ENCODE measurements at regions not wholly inside any gene's neighbourhood (a gene's known extent, or its start where the extent isn't known, plus 50 kb on each side); places are given as distances from the start of the nearest gene placed in this dataset.

DNA sequence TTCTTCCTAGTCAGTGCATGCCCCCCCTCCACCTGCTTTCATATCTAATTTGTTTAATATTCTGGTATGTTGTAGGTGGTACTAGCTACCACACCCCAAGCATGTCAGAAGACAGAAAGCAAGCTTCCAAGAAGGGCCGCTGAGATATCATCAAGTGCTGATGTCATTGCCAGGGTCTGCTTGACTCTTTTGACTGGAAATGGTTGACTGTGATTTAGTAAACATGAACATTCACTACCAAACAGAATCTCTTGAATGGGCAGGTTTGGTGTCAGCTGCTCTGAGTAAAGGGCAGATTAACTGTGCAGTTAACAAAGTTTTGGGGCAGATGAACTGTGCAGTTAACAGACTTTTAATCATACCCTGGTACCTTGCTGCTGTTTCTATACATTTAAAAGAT, 244.2 kb upstream of the SATB1 start:
- Histone ChIP-seq H3K4me3 (ENCODE audit: low read length) (no peak overlapping the region), H3K27ac (ENCODE audit: low read depth, low read length) (no peak overlapping the region), H3K9me3 (ENCODE audit: control insufficient read depth in 2 of 3, low read length in 3 of 3) (no peaks in the 10 kb centered on the region), H3K4me1 (ENCODE audit: control insufficient read depth in 2 of 2, insufficient read depth in 2 of 2, low read length in 2 of 2) (no peaks in the 10 kb centered on the region), H3K36me3 (ENCODE audit: control insufficient read depth in 2 of 3, insufficient read depth in 3 of 3, low read length in 3 of 3) (no peaks in the 10 kb centered on the region), H3K27me3 (ENCODE audit: control insufficient read depth in 2 of 2, insufficient read depth in 2 of 2, low read length in 2 of 2) (no peaks in the 10 kb centered on the region)
- CTCF ChIA-PET = interaction anchor here (1.2 kb wide), 1 partner anchor 12 kb away, joined by 4 read pairs; no protein-coding TSS in a partner anchor
- ATAC-seq = no peak
- H3K27ac Mint-ChIP-seq = peak overlapping the region in 2 of 9 donors; percentile 44 to 49
- H3K4me3 Mint-ChIP-seq = peak overlapping the region in 1 of 10 donors; percentile 9
- H3K27me3 Mint-ChIP-seq = no peaks in the 10 kb centered on the region
- peaks cover 0 to 22% (median 3%) of the 10 kb centered on the region in 5 donors for H3K36me3 Mint-ChIP-seq
- intact Hi-C loops (cut with micrococcal nuclease) = loop anchor here in 1 of 2 donors (2.0 kb wide), 1 partner anchor 13 kb away; no protein-coding TSS in a partner anchor
- POLR2A ChIA-PET = interaction anchor here (0.6 to 1.5 kb wide), 4 partner anchors 9 to 36 kb away, joined by 3 to 5 read pairs (median 4); no protein-coding TSS in a partner anchor
- H3K9me3 Mint-ChIP-seq = peaks cover 0 to 12% (median 4%) of the 10 kb centered on the region in 11 donors
- DNase-seq = peak in 1 of 9 donors; percentile 13
- peaks cover 11 to 49% (median 27%) of the 10 kb centered on the region in 7 donors for H3K4me1 Mint-ChIP-seq

DNA sequence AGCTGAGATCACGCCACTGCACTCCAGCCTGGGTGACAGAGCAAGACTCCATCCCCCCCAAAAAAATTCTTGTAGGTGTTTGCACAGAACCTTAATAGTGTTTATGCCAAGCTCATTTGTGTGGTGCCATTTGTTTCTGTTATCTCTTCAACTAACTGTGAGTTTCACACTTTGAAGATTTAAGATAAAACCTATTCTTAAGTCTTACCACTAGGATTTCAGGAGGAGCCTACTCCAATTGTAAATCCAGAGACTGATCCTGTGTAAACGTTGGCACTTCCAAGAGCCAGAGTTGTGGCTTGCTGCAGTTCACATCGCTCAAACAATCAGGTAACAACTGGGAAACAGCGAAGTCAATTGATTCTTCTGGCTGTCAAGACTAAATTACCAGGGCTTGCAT, 242.4 kb upstream of the SATB1 start:
- DNase-seq (no peak), ATAC-seq (no peak)
- Histone ChIP-seq H3K36me3 (ENCODE audit: control insufficient read depth in 2 of 3, insufficient read depth in 3 of 3, low read length in 3 of 3) (no peaks in the 10 kb centered on the region), H3K27ac (ENCODE audit: low read depth, low read length) (no peak overlapping the region), H3K9me3 (ENCODE audit: control insufficient read depth in 2 of 3, low read length in 3 of 3) (no peaks in the 10 kb centered on the region), H3K4me3 (ENCODE audit: low read length) (no peak overlapping the region), H3K4me1 (ENCODE audit: control insufficient read depth in 2 of 2, insufficient read depth in 2 of 2, low read length in 2 of 2) (no peaks in the 10 kb centered on the region), H3K27me3 (ENCODE audit: control insufficient read depth in 2 of 2, insufficient read depth in 2 of 2, low read length in 2 of 2) (no peaks in the 10 kb centered on the region)
- H3K4me3 Mint-ChIP-seq = no peak overlapping the region
- no peak overlapping the region for H3K27ac Mint-ChIP-seq
- H3K36me3 Mint-ChIP-seq = peaks cover 0 to 30% (median 3%) of the 10 kb centered on the region in 5 donors
- H3K9me3 Mint-ChIP-seq = peaks cover 0 to 12% (median 4%) of the 10 kb centered on the region in 11 donors
- POLR2A ChIA-PET = no interaction called here
- peaks cover 8 to 40% (median 23%) of the 10 kb centered on the region in 7 donors for H3K4me1 Mint-ChIP-seq
- CTCF ChIA-PET = no interaction called here
- intact Hi-C loops (cut with micrococcal nuclease) = no loop called here
- no peaks in the 10 kb centered on the region for H3K27me3 Mint-ChIP-seq

DNA sequence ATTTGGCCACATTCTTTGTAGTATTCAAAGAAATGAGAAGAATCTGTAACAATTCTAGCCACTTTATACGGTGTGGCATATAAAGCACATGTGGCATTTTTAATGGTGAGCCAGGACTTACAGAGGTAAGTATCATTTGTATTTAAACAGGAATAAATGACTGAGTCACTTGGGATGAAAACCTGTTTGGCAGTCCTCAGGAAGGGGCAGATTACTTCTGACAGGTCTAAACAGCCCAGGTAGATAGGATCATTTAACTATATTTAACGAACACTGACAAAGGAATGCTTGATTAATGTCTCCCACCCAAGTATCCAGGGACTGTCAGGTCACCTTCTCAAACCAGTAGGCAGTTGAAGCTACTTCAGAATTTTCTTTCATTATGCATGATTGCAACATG, 241.5 kb upstream of the SATB1 start:
- Histone ChIP-seq H3K36me3 (ENCODE audit: control insufficient read depth in 2 of 3, insufficient read depth in 3 of 3, low read length in 3 of 3) (no peaks in the 10 kb centered on the region), H3K27ac (ENCODE audit: low read depth, low read length) (no peak overlapping the region), H3K9me3 (ENCODE audit: control insufficient read depth in 2 of 3, low read length in 3 of 3) (no peaks in the 10 kb centered on the region), H3K4me3 (ENCODE audit: low read length) (no peak overlapping the region), H3K27me3 (ENCODE audit: control insufficient read depth in 2 of 2, insufficient read depth in 2 of 2, low read length in 2 of 2) (no peaks in the 10 kb centered on the region), H3K4me1 (ENCODE audit: control insufficient read depth in 2 of 2, insufficient read depth in 2 of 2, low read length in 2 of 2) (no peaks in the 10 kb centered on the region)
- Mint-ChIP-seq H3K9me3 (peaks cover 0 to 17% (median 4%) of the 10 kb centered on the region in 11 donors), H3K27me3 (no peaks in the 10 kb centered on the region), H3K27ac (no peak overlapping the region), H3K4me3 (no peak overlapping the region), H3K4me1 (peaks cover 11 to 33% (median 18%) of the 10 kb centered on the region in 7 donors), H3K36me3 (peaks cover 0 to 34% (median 3%) of the 10 kb centered on the region in 5 donors)
- ChIA-PET POLR2A (no interaction called here), CTCF (no interaction called here)
- DNase-seq (no peak), ATAC-seq (no peak)
- intact Hi-C loops (cut with micrococcal nuclease) = no loop called here

DNA sequence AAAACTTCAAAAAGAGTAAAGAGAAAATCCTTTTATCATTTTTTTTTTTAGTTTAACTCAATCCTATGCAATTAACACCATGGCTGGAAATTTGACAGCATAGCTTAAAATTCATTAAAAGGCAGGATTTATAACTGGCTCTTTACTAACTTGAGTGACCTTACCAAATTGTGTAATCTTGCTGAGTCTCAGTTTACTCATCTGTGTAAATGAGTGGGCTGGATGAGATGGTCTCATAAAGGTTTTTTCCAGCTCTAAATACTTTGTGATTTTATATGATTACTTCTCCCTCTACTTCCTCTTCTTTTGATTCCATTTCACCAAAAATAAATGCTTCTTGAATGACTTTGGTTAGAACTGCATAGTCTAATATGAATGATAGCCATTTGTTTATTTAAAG, 234.9 kb upstream of the SATB1 start:
- peaks cover 0 to 31% (median 0%) of the 10 kb centered on the region in 5 donors for H3K36me3 Mint-ChIP-seq
- peaks cover 24 to 52% (median 39%) of the 10 kb centered on the region in 7 donors for H3K4me1 Mint-ChIP-seq
- ChIA-PET CTCF (interaction anchor here (0.7 to 1.2 kb wide), 2 partner anchors 19 to 65 kb away, joined by 3 read pairs; no protein-coding TSS in a partner anchor), POLR2A (interaction anchor here (0.6 to 1.1 kb wide), 3 partner anchors 10 to 36 kb away, joined by 3 to 4 read pairs (median 3); no protein-coding TSS in a partner anchor)
- Histone ChIP-seq H3K4me1 (ENCODE audit: control insufficient read depth in 2 of 2, insufficient read depth in 2 of 2, low read length in 2 of 2) (peaks cover 6 to 21% of the 10 kb centered on the region in 2 donors), H3K4me3 (ENCODE audit: low read length) (no peak overlapping the region), H3K36me3 (ENCODE audit: control insufficient read depth in 2 of 3, insufficient read depth in 3 of 3, low read length in 3 of 3) (no peaks in the 10 kb centered on the region), H3K9me3 (ENCODE audit: control insufficient read depth in 2 of 3, low read length in 3 of 3) (no peaks in the 10 kb centered on the region), H3K27ac (ENCODE audit: low read depth, low read length) (no peak overlapping the region), H3K27me3 (ENCODE audit: control insufficient read depth in 2 of 2, insufficient read depth in 2 of 2, low read length in 2 of 2) (no peaks in the 10 kb centered on the region)
- ATAC-seq = no peak
- H3K4me3 Mint-ChIP-seq = no peak overlapping the region
- H3K27ac Mint-ChIP-seq = no peak overlapping the region
- H3K9me3 Mint-ChIP-seq = peaks cover 0 to 20% (median 0%) of the 10 kb centered on the region in 11 donors
- no peak for DNase-seq
- no peaks in the 10 kb centered on the region for H3K27me3 Mint-ChIP-seq
- intact Hi-C loops (cut with micrococcal nuclease) = no loop called here

DNA sequence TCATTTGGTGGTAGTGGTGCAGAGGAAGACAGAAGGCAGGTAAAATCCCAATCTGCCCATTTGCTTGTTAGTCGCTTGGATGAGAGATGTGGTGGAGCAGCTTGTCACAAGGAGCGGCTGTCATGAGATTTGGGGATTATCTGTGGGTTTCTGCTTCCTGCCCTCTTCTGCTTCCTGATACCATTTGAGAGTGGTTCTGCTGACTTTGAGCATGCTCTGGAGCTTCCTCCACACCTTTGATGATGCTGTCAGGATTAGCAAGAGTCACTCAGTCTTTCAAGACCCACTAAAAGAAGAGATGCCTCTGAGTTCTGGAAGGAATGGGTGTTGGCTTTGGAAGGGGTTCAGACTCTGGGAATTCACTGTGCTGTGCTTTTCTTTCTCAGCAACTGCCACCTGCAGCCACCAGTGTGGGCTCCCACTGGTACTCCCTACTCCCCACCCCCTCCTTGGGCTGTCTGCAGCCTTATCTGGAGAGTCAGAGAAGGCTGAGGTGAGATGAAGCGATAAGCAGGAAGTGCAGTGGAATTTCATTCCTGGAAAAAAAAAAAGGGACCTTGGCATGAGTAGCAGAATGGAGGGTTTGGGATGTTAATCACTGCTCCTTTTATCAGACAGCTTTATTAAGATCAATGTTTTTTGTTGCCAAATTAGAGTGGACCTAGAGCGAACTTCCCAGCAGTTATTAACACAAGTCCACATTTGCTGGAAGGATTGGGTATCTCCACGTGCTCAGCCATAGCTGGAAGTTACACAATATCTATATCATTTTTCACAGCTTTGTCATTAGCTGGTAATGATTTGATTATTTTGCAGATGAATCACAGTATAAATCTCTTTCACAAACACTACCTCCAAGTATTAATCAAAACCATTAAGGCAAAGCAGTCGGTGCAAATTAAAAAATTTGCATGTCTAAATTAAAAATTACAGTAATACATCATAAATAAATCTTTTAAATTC, 233.0 kb upstream of the SATB1 start:
- POLR2A ChIA-PET = interaction anchor here (0.6 to 1.0 kb wide), 7 partner anchors 34 to 229 kb away, joined by 3 to 4 read pairs (median 3); no protein-coding TSS in a partner anchor
- Histone ChIP-seq H3K4me3 (ENCODE audit: low read length) (no peak overlapping the region), H3K27me3 (ENCODE audit: control insufficient read depth in 2 of 2, insufficient read depth in 2 of 2, low read length in 2 of 2) (no peaks in the 10 kb centered on the region), H3K9me3 (ENCODE audit: control insufficient read depth in 2 of 3, low read length in 3 of 3) (no peaks in the 10 kb centered on the region), H3K27ac (ENCODE audit: low read depth, low read length) (no peak overlapping the region), H3K36me3 (ENCODE audit: control insufficient read depth in 2 of 3, insufficient read depth in 3 of 3, low read length in 3 of 3) (no peaks in the 10 kb centered on the region), H3K4me1 (ENCODE audit: control insufficient read depth in 2 of 2, insufficient read depth in 2 of 2, low read length in 2 of 2) (peaks cover 6 to 21% of the 10 kb centered on the region in 2 donors)
- H3K36me3 Mint-ChIP-seq = peaks cover 0 to 29% (median 0%) of the 10 kb centered on the region in 5 donors
- DNase-seq (peak in 4 of 9 donors; percentile 14 to 35 (median 26)), ATAC-seq (peak; percentile 56)
- H3K27ac Mint-ChIP-seq = peak overlapping the region in 8 of 9 donors; percentile 1 to 74 (median 34)
- CTCF ChIA-PET = interaction anchor here (2.0 kb wide), 1 partner anchor 12 kb away, joined by 4 read pairs; no protein-coding TSS in a partner anchor
- H3K4me1 Mint-ChIP-seq = peaks cover 24 to 66% (median 39%) of the 10 kb centered on the region in 7 donors
- peaks cover 0 to 19% (median 0%) of the 10 kb centered on the region in 11 donors for H3K9me3 Mint-ChIP-seq
- no peaks in the 10 kb centered on the region for H3K27me3 Mint-ChIP-seq
- intact Hi-C loops (cut with micrococcal nuclease) = loop anchor here (2.0 to 5.0 kb wide), 3 partner anchors 15 to 99 kb away; no protein-coding TSS in a partner anchor
- peak overlapping the region in 9 of 10 donors; percentile 7 to 53 (median 30) for H3K4me3 Mint-ChIP-seq

DNA sequence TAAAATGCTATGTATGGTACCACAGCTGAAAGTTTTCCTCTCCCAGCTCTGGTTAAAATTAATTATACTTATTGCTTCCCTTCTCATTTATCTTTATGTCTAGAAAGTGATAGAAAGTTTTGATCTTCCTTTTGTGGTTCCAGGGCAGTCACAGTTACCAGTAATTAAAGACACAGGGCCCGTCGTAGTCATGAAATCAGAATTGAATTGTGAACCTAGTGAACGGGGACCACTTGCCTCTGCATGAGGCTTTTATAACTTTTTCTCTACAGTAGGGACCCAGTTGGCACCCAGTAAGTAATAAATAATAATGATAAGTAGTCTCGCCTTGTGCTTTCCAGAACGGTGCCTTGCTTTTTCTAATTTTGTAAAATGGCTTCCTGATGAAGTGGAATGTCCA, 231.7 kb upstream of the SATB1 start:
- Histone ChIP-seq H3K4me1 (ENCODE audit: control insufficient read depth in 2 of 2, insufficient read depth in 2 of 2, low read length in 2 of 2) (peaks cover 6 to 21% of the 10 kb centered on the region in 2 donors), H3K27ac (ENCODE audit: low read depth, low read length) (no peak overlapping the region), H3K27me3 (ENCODE audit: control insufficient read depth in 2 of 2, insufficient read depth in 2 of 2, low read length in 2 of 2) (no peaks in the 10 kb centered on the region), H3K36me3 (ENCODE audit: control insufficient read depth in 2 of 3, insufficient read depth in 3 of 3, low read length in 3 of 3) (no peaks in the 10 kb centered on the region), H3K9me3 (ENCODE audit: control insufficient read depth in 2 of 3, low read length in 3 of 3) (no peaks in the 10 kb centered on the region), H3K4me3 (ENCODE audit: low read length) (peak overlapping the region; percentile 2)
- ChIA-PET CTCF (interaction anchor here (0.9 to 2.0 kb wide), 3 partner anchors 10 to 97 kb away, joined by 3 to 4 read pairs (median 3); no protein-coding TSS in a partner anchor), POLR2A (interaction anchor here (0.7 to 2.2 kb wide), 3 partner anchors 9 to 69 kb away, joined by 3 to 4 read pairs (median 3); no protein-coding TSS in a partner anchor)
- DNase-seq (no peak), ATAC-seq (no peak)
- Mint-ChIP-seq H3K36me3 (peaks cover 0 to 23% (median 0%) of the 10 kb centered on the region in 5 donors), H3K4me1 (peaks cover 21 to 76% (median 39%) of the 10 kb centered on the region in 7 donors), H3K9me3 (peaks cover 0 to 13% (median 0%) of the 10 kb centered on the region in 11 donors), H3K27me3 (no peaks in the 10 kb centered on the region), H3K27ac (peak overlapping the region in 6 of 9 donors; percentile 1 to 80 (median 50)), H3K4me3 (peak overlapping the region in 5 of 10 donors; percentile 1 to 53 (median 32))
- intact Hi-C loops (cut with micrococcal nuclease) = loop anchor here (2.0 to 5.0 kb wide), 3 partner anchors 14 to 100 kb away; no protein-coding TSS in a partner anchor
